GM12878 (cell line): ENCODE measurements at regions not wholly inside any gene's neighbourhood (a gene's known extent, or its start where the extent isn't known, plus 50 kb on each side); places are given as distances from the start of the nearest gene placed in this dataset.

Experiments
- ATAC-seq: fragments of 200-7000 bp; cut with Tn5 transposase; 3 replicates; pipeline ENCODE4 v1.9.1; 2020; ENCODE audit warnings: mild to moderate bottlenecking, moderate library complexity
- BruUV-seq: library from RNA; stranded (reverse); fragments of 400-500 nt; replicated peaks from 2 replicates; lab custom pipeline; 2021; lab: Mats Ljungman, UMichigan
- CTCF ChIA-PET: fragments of 300-600 bp; sonication (Branson Sonifier 250); formaldehyde crosslinking; extraction: SDS; loops from one replicate; lab custom pipeline; 2021; ENCODE audit warnings: inconsistent platforms; lab: Yijun Ruan, JAX
- POLR2A ChIA-PET: fragments of 350-600 bp; formaldehyde crosslinking; extraction: SDS; loops from one replicate; lab custom pipeline; 2021; ENCODE audit warnings: inconsistent platforms; lab: Charles Lee
- RAD21 ChIA-PET: fragments of 300-600 bp; sonication (Branson Sonifier 250); formaldehyde crosslinking; loops from one replicate; lab custom pipeline; 2023; ENCODE audit warnings: antibody characterized with exemption; ENCODE audit not compliant: unreplicated experiment; lab: Charles Lee
- SMC1A ChIA-PET: fragments of 300-600 bp; sonication (Branson Sonifier 250); formaldehyde crosslinking; loops from one replicate; lab custom pipeline; 2023; ENCODE audit not compliant: unreplicated experiment, uncharacterized antibody; lab: Charles Lee
- DNase-seq: peaks from one replicate; pipeline ENCODE4 v3.0.0-alpha.2; 2011; ENCODE audit warnings: low read depth, low spot score
- FAIRE-seq: peaks from 3 replicates; lab custom pipeline; 2011; peaks lifted over from hg19 to GRCh38; lab: Jason Lieb, UNC
- H2AFZ ChIP-seq: 2 replicates; pipeline ENCODE4 v1.6.0; 2011; ENCODE audit warnings: low read depth, low read length, control low read depth; ENCODE audit not compliant: control insufficient read depth
- H3K27ac ChIP-seq: 2 replicates; pipeline ENCODE4 v1.5.1; 2011; ENCODE audit warnings: control low read depth; ENCODE audit not compliant: control insufficient read depth, insufficient read depth
- H3K27me3 ChIP-seq, 2 experiments: replicated peaks in 1 of 2; 2 replicates each; pipeline versions ENCODE4 v1.6.0 to v1.6.1; 2011; ENCODE audit warnings: low read length in 1 of 2; ENCODE audit not compliant: control insufficient read depth in 2 of 2, insufficient read depth in 2 of 2
- H3K36me3 ChIP-seq, 2 experiments: 2 replicates each; pipeline ENCODE4 v1.5.1; 2011; ENCODE audit warnings: low read length in 1 of 2; ENCODE audit not compliant: control insufficient read depth in 2 of 2, insufficient read depth in 2 of 2
- H3K4me1 ChIP-seq: 2 replicates; pipeline ENCODE4 v1.6.1; 2011; ENCODE audit warnings: mild to moderate bottlenecking, low read length, moderate library complexity, mixed read lengths; ENCODE audit not compliant: control insufficient read depth, insufficient read depth
- H3K4me2 ChIP-seq: 2 replicates; pipeline ENCODE4 v1.6.0; 2011; ENCODE audit warnings: control low read depth; ENCODE audit not compliant: control insufficient read depth, insufficient read depth
- H3K4me3 ChIP-seq: fragments of 200-600 bp; sonication (generic); 2 replicates; pipeline ENCODE4 v1.5.1; 2016
- H3K79me2 ChIP-seq: 2 replicates; pipeline ENCODE4 v1.6.0; 2011; ENCODE audit warnings: low read length; ENCODE audit not compliant: control insufficient read depth, insufficient read depth
- H3K9ac ChIP-seq: 2 replicates; pipeline ENCODE4 v1.8.0; 2011; ENCODE audit warnings: low read length, control low read depth, mixed read lengths; ENCODE audit not compliant: control insufficient read depth, insufficient read depth
- H3K9me3 ChIP-seq: replicated peaks from 3 replicates; pipeline ENCODE4 v1.5.1; 2011; ENCODE audit warnings: mild to moderate bottlenecking, low read length; ENCODE audit not compliant: control insufficient read depth, insufficient read depth
- H4K20me1 ChIP-seq: 2 replicates; pipeline ENCODE4 v1.6.0; 2011; ENCODE audit not compliant: control insufficient read depth, insufficient read depth
- BMI1 ChIP-seq: fragments of 450-650 bp; IDR thresholded peaks from 2 replicates; pipeline ENCODE4 v1.6.1; 2016; ENCODE audit warnings: mild to moderate bottlenecking, moderate library complexity, borderline replicate concordance
- CREB1 ChIP-seq: IDR thresholded peaks from 2 replicates; pipeline ENCODE4 v1.6.1; 2012; ENCODE audit warnings: low read depth, mild to moderate bottlenecking, inconsistent platforms
- CUX1 ChIP-seq: IDR thresholded peaks from 2 replicates; pipeline ENCODE4 v1.6.1; 2012; ENCODE audit warnings: improper control_type of control experiment, low read depth, low read length; ENCODE audit not compliant: insufficient replicate concordance
- DPF2 ChIP-seq: fragments of 450-650 bp; IDR thresholded peaks from 2 replicates; pipeline ENCODE4 v1.6.1; 2017; ENCODE audit warnings: mild to moderate bottlenecking
- MAX ChIP-seq: IDR thresholded peaks from 2 replicates; pipeline ENCODE4 v1.6.1; 2012; ENCODE audit warnings: low read depth, low read length, improper control_type of control experiment
- SMAD1 ChIP-seq: fragments of 450-650 bp; IDR thresholded peaks from 2 replicates; pipeline ENCODE4 v1.6.1; 2018; ENCODE audit warnings: mild to moderate bottlenecking, low read depth; ENCODE audit not compliant: partially characterized antibody
- SUPT20H ChIP-seq: IDR thresholded peaks from 2 replicates; pipeline ENCODE4 v1.6.1; 2011; ENCODE audit warnings: low read depth, mild to moderate bottlenecking, low read length, moderate library complexity, borderline replicate concordance; ENCODE audit not compliant: control insufficient read depth
- WGBS: methylation state at CpG from one replicate; pipeline ENCODE4 v1.1.6; 2016; ENCODE audit warnings: low lambda C conversion rate; ENCODE audit not compliant: insufficient replicate concordance, insufficient coverage; ENCODE audit errors: missing lambda C conversion rate; 5-methylcytosine and 5-hydroxymethylcytosine counted together
- in situ Hi-C: fragments of 300-500 bp; cut with MboI; formaldehyde crosslinking; loops from 9 replicates; pipeline ENCODE4 v1.14.3; 2018; ENCODE audit warnings: mixed read lengths
- intact Hi-C: fragments of 100-400 bp; cut with micrococcal nuclease; formaldehyde crosslinking; loops from one replicate; pipeline ENCODE4 v1.14.2; 2022; ENCODE audit not compliant: unreplicated experiment

- ChIA-PET CTCF (no interaction called here), POLR2A (no interaction called here), SMC1A (no interaction called here), RAD21 (no interaction called here)
- Histone ChIP-seq H4K20me1 (no peaks in the 10 kb centered on the region), H3K9me3 (no peaks in the 10 kb centered on the region; the same call in 2 of the 3 replicates), H3K4me2 (no peak overlapping the region), H3K36me3 (no peaks in the 10 kb centered on the region), H3K4me3 (no peak overlapping the region), H3K9ac (no peak overlapping the region), H3K27ac (no peak overlapping the region), H3K79me2 (no peaks in the 10 kb centered on the region), H3K4me1 (no peaks in the 10 kb centered on the region), H2AFZ (no peak overlapping the region), H3K27me3 (no peaks in the 10 kb centered on the region)
- intact Hi-C loops = no loop called here
- no peak for DNase-seq
- no peak for FAIRE-seq
- no peak for ATAC-seq
- in situ Hi-C loops = no loop called here
- no TSS peak for BruUV-seq
- WGBS = 13% methylated on average over 11 of the region's 11 CpGs
- TF ChIP-seq MAX (no peak), BMI1 (no peak), CUX1 (no peak), DPF2 (no peak), SUPT20H (no peak), CREB1 (no peak), SMAD1 (no peak)
Observed at GRCh38 chr11:134655189-134655989, 243.3 kb upstream of the B3GAT1 start.
